Progenitor cell of endocrine pancreas (in vitro differentiated cells): ENCODE measurements at regions not wholly inside any gene's neighbourhood (a gene's known extent, or its start where the extent isn't known, plus 50 kb on each side); places are given as distances from the start of the nearest gene placed in this dataset.

Source experiments
- DNase-seq: peaks from one replicate; pipeline ENCODE4 v3.0.0; 2021; ENCODE audit warnings: low spot score; ENCODE audit not compliant: unreplicated experiment
- H3K27ac Mint-ChIP-seq: 2 replicates; pipeline ENCODE4 v1.8.0; 2021; ENCODE audit warnings: mild to moderate bottlenecking, moderate library complexity, mixed read lengths
- H3K27me3 Mint-ChIP-seq: 2 replicates; pipeline ENCODE4 v1.8.0; 2021; ENCODE audit warnings: mixed read lengths
- H3K36me3 Mint-ChIP-seq: 2 replicates; pipeline ENCODE4 v1.8.0; 2022; ENCODE audit warnings: mixed read lengths; ENCODE audit not compliant: insufficient read depth
- H3K4me1 Mint-ChIP-seq: 2 replicates; pipeline ENCODE4 v1.8.0; 2021; ENCODE audit warnings: low read depth, mixed read lengths
- H3K4me3 Mint-ChIP-seq: 2 replicates; pipeline ENCODE4 v1.8.0; 2021; ENCODE audit warnings: low read depth, mild to moderate bottlenecking, moderate library complexity, mixed read lengths
- H3K9me3 Mint-ChIP-seq: 2 replicates; pipeline ENCODE4 v1.8.0; 2021; ENCODE audit warnings: low read depth, mixed read lengths
- TF ChIP-seq, protein P1 (sequence below): fragments of 200-600 bp; sonication (generic); IDR thresholded peaks from one replicate; pipeline ENCODE4 v1.5.0; 2021; ENCODE audit warnings: antibody characterized with exemption, mild to moderate bottlenecking; ENCODE audit not compliant: unreplicated experiment

DNA sequence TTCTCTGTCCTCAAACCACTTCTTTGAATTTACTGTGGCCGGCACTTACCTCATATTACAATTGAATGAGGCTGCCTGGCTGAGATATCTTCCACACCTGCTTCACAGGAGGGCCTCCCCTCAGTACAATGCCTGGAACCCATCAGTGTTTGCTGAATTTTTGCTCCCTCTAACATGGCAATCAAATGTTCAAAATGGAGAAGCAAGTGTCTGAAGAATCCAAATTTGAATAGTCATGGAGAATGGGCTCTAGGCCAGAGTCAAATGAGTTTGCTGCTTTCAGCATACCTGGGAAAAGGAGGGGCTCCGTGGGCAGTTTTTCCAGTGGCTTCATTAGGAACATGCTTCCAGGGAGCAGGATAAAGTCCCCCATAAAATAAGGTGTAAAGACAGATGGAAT lies 564.8 kb downstream of the UTRN start:
- TF ChIP-seq, protein P1, sequence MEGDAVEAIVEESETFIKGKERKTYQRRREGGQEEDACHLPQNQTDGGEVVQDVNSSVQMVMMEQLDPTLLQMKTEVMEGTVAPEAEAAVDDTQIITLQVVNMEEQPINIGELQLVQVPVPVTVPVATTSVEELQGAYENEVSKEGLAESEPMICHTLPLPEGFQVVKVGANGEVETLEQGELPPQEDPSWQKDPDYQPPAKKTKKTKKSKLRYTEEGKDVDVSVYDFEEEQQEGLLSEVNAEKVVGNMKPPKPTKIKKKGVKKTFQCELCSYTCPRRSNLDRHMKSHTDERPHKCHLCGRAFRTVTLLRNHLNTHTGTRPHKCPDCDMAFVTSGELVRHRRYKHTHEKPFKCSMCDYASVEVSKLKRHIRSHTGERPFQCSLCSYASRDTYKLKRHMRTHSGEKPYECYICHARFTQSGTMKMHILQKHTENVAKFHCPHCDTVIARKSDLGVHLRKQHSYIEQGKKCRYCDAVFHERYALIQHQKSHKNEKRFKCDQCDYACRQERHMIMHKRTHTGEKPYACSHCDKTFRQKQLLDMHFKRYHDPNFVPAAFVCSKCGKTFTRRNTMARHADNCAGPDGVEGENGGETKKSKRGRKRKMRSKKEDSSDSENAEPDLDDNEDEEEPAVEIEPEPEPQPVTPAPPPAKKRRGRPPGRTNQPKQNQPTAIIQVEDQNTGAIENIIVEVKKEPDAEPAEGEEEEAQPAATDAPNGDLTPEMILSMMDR = no peak

DNA sequence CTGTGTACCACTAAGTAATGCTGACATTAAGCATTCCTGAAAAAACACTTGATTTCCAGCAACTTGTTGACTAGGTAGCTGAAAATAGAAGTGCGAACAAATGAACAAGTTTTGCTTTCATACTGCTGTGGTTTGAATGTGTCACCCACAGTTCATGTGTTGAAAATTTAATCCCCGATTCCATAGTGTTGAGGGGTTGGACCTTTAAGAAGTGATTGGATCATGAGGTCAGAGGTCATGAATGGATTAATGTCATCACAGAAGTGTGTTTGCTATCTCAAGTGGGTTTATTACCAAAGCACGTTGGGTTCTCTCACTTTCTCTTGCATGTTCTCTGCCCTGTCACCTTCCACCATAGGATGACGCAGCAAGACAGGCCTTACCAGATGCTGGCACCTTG lies 568.5 kb downstream of the UTRN start:
- H3K4me3 Mint-ChIP-seq = no peak overlapping the region
- peaks cover 19% of the 10 kb centered on the region for H3K36me3 Mint-ChIP-seq
- no peak for DNase-seq
- TF ChIP-seq, protein P1 = no peak
- H3K4me1 Mint-ChIP-seq = no peaks in the 10 kb centered on the region
- no peaks in the 10 kb centered on the region for H3K27me3 Mint-ChIP-seq
- H3K27ac Mint-ChIP-seq = peak overlapping the region; percentile 57
- H3K9me3 Mint-ChIP-seq = no peaks in the 10 kb centered on the region

More for the DNA sequence above, 564.8 kb downstream of the UTRN start:
- Mint-ChIP-seq H3K9me3 (no peaks in the 10 kb centered on the region), H3K4me3 (no peak overlapping the region), H3K4me1 (peaks cover 8% of the 10 kb centered on the region), H3K27ac (no peak overlapping the region), H3K27me3 (no peaks in the 10 kb centered on the region), H3K36me3 (peaks cover 36% of the 10 kb centered on the region)
- DNase-seq = no peak

DNA sequence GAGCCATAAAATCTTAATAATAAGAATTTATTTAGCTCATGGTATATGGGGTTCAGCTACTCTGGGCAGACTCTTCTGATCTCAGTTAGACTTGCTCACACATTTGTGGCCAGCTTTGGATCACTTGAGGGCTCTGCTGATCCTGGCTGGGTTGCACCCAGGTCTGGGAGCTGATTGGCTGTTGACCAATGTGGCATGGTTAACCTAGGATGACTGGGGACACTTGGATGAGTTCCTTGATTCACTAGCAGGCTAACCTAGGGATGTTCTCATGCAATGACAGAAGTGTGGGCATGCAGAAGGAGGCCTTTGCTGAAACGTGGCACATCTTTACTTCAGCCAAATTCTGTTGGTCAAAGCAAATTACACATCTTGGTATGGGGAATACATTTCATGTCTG lies 569.5 kb downstream of the UTRN start:
- Mint-ChIP-seq H3K27me3 (no peaks in the 10 kb centered on the region), H3K4me3 (no peak overlapping the region), H3K9me3 (peaks cover 3% of the 10 kb centered on the region), H3K36me3 (peaks cover 15% of the 10 kb centered on the region), H3K27ac (no peak overlapping the region), H3K4me1 (no peaks in the 10 kb centered on the region)
- TF ChIP-seq, protein P1 = no peak
- no peak for DNase-seq

DNA sequence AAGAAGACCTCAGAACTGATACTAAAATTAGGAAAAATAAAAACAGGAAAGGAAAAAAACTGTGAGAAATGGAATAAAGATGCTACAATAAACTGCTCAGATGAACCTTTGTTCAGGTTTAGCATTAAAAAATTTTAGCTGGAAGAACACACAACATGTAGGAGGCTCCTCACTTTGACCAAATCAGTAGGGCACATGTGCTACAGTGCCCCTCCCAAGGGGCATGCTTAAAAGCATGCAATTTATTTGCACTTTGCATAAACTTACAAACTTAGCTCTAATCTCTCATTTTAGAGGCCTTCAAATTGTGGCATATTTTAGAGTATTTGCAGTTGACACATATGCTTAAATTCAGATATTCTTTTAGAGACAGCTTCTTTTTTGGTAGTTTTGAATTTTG lies 570.2 kb downstream of the UTRN start:
- Mint-ChIP-seq H3K27me3 (no peaks in the 10 kb centered on the region), H3K4me1 (no peaks in the 10 kb centered on the region), H3K4me3 (no peak overlapping the region), H3K36me3 (peaks cover 12% of the 10 kb centered on the region), H3K27ac (peak overlapping the region; percentile 39), H3K9me3 (peaks cover 3% of the 10 kb centered on the region)
- DNase-seq = no peak
- TF ChIP-seq, protein P1 = no peak

DNA sequence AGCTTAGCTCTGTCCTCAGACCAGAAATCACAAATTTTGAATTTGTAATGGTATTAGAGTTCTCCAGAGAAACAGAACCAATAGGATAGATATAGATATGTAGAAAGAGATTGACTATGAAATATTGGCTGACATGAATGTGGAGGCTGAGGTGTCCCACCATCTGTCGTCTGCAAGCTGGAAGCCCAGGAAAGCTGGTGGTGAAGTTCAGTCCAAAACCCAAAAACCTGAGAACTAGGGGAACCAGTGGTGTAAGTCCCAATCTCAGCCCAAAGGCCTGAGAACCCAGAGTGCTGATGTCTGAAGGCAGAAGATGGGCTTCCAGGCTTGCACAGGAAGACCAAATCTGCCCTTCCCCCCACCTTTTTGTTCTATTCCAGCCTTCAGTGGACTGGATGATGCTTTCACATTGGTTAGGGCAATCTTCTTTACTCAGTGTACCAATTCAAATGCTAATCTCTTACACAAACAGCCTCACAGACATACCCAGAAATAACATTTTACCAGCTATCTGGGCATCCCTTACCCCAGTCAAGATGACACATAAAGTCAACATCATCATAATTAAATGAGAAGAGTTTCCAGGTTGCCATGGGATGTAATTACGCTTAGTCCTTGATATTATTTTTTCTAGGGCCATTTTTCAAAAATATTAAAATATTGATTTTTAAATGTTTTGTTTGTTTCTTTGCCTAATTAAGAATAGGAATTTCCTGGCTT lies 570.8 kb downstream of the UTRN start:
- no peak for DNase-seq
- H3K27ac Mint-ChIP-seq = no peak overlapping the region
- TF ChIP-seq, protein P1 = no peak
- no peak overlapping the region for H3K4me3 Mint-ChIP-seq
- H3K9me3 Mint-ChIP-seq = peaks cover 3% of the 10 kb centered on the region
- H3K27me3 Mint-ChIP-seq = no peaks in the 10 kb centered on the region
- H3K36me3 Mint-ChIP-seq = peaks cover 7% of the 10 kb centered on the region
- H3K4me1 Mint-ChIP-seq = no peaks in the 10 kb centered on the region
